NCI-H1105 treated with DMSO at 0.1 percent for 48 hours (cell line): ENCODE measurements at regions not wholly inside any gene's neighbourhood (a gene's known extent, or its start where the extent isn't known, plus 50 kb on each side); places are given as distances from the start of the nearest gene placed in this dataset.
"Not testable (repeated sequence)": the region's sequence is repeated elsewhere in the genome, so short reads cannot be mapped to it uniquely, and the experiment has no call there.

Experiments
- DNase-seq: peaks from one replicate; lab custom pipeline; 2025; lab: John Stamatoyannopoulos, UW

- DNase-seq = no peak
These were observed 89.0 kb downstream of the NAF1 start for GRCh38 chr4:163077680-163078079.

GRCh38 chr4:163072222-163072621 lies 94.5 kb downstream of the NAF1 start:
- DNase-seq = no peak

DNA sequence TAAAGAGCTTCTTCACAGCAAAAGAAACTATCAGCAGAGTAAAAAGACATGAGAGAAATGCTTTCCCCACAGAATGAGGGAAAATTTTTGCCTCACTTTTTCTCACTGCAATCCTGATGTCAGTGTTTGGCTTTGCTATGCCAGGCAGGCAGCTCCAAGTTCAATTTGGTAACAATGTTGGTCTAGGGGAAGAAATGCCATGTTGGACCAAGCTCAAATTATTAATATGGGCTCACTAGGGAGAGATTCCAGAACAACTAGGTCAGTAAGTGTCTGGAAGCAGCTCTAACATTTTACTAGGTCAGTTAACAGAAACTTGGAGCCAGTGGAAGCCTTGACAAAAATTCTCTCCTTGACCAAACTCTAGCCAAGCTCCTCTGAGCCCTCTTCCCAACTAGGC lies 95.4 kb downstream of the NAF1 start:
- DNase-seq = no peak

DNA sequence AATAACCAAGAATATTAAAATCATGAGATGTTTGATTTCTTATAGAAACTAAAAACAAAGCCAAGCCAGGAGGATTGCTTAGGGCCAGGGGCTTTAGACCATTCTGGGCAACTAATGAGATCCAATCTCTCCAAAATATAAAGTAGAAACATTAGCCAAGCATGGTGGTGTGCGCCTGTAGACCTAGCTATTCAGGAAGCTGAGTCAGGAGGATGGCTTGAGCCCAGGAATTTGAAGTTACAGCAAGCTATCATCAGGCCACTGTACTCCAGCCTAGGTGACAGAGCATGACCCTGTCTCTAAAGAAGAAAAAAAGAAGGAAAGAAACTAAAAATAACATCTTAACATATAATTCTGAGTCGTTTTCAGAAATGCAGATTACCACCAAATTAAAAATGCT lies 96.7 kb downstream of the NAF1 start:
- DNase-seq = no peak

DNA sequence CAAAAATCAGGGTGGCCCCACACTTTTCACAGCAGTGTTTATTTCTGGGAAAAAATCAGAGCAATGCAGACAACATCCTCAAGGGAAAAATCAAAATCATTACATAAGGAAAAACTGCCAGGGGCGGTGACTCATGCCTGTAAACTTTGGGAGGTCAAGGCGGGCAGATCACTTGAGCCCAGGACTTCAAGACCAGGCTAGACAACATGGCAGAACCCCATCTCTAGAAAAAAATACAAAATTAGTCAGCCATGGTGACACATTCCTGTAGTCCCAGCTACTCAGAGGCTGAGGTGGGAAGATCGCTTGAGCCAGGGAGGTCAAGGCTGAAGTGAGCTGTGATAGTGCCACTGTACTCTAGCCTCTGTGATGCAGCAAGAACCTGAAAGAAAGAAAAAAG lies 102.8 kb downstream of the NAF1 start:
- DNase-seq = no peak

GRCh38 chr4:163048447-163048846 lies 118.2 kb downstream of the NAF1 start:
- DNase-seq = no peak

DNA sequence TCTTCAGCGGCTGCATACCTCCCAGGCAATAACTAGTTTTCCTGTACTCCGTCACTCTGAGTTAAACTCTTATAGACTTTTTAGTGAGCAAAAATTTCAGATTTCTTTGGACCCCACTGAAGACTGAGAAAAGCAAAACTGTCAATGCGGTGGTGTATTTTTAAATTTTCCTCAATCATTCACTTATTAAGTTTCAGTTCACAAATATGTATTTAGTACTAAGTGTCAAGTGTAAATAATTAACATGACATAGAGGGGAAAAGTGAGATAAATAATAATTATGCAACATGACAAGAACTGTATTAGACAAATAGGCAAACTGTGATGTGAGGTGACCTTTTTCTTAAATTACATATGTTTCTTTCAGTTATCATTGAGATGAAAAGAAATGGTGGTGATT lies 124.4 kb downstream of the NAF1 start:
- DNase-seq = no peak

DNA sequence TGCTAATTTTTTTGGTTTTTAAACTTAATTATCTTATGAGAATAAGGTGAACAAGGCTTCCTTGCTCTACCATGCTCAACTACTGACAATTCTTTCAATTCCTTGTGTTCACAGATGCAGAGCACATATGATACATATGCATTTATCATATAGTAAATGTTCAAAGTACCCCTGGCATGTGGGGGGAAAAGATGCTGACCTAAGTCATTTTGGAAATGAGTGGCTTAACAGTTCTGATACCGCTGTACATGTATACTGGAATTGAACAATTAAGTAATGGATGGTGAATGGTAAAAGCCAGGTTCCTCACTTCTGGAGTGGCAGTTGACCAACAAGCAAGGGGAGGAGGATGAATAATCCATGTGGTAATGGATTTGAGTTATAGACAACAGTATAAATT lies 149.6 kb downstream of the NAF1 start:
- DNase-seq = no peak

GRCh38 chr4:163012816-163013215 lies 153.9 kb downstream of the NAF1 start:
- DNase-seq = no peak

DNA sequence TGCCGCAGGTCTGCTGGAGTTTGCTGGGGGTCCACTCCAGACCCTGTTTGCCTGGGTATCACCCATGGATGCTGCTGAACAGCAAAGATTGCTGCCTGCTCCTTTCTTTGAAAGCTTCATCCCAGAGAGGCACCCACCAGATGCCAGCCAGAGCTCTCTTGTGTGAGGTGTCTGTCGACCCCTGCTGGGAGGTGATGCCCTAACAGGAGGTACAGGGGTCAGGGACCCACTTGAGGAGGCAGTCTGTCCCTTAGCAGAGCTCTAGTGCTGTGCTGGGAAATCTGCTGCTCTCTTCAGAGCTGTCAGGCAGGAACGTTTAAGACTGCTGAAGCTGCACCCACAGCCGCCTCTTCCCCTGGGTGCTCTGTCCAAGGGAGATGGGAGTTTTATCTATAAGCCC lies 162.7 kb downstream of the NAF1 start:
- no peak for DNase-seq

GRCh38 chr4:162988530-162988929 lies 178.2 kb downstream of the NAF1 start:
- no peak for DNase-seq

GRCh38 chr4:162985131-162985530 lies 181.6 kb downstream of the NAF1 start:
- DNase-seq = no peak

DNA sequence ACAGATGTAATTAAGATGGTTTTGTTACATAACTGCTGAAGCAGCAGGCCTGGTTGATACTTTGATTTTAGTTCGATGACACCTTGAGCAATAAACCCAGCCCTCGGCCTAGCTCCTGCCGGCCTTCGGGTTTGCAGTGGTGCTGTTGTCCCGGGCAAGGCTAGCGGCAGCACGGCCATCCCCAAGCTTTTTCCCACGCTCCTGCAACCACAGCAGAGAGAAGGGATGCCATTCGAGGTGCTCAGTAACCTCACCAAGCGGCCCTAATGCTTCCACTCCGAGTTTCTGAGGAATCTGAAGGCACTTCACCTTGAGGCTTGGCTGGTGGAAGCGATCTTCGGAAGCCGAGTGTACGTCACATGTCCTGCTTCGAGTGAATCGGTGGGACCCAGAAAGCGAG lies 182.1 kb downstream of the NAF1 start:
- no peak for DNase-seq

DNA sequence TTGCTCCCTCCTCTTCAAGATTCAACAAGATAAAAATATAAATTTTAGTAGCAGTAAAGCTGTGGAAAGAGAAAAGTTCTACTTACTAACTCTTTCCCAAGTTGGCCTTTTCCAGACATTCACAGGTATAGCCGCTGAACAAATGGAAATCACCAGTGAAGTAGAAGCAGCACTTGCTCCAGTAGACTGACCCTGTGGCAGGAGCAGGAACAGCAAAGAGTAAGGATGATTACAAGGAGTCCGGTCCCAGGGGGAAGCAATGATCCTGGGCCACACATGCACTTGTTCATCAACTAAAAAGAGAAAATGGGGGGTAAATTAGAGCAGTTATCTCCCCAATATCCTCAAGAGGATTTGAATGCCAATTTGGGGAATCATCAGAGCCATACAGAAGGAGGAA lies 184.9 kb downstream of the NAF1 start:
- no peak for DNase-seq

GRCh38 chr4:162978398-162978797 lies 188.3 kb downstream of the NAF1 start:
- DNase-seq = no peak

GRCh38 chr4:162977788-162978187 lies 188.9 kb downstream of the NAF1 start:
- DNase-seq = no peak

- DNase-seq = no peak
These were observed 193.9 kb downstream of the NAF1 start for GRCh38 chr4:162972661-162973330.

GRCh38 chr4:162969194-162969593 lies 197.5 kb downstream of the NAF1 start:
- DNase-seq = no peak

DNA sequence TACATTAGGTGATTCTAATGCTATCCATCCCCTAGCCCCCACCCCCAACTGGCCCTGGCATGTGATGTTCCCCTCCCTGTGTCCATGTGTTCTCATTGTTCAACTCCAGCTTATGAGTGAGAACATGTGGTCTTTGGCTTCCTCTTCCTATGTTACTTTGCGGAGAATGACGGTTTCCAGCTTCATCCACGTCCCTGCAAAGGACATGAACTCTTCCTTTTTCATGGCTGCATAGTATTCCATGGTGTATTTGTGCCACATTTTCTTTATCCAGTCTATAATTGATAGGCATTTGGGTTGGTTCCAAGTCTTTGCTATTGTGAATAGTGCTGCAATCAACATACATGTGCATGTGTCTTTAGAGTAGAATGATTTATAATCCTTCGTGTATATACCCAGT lies 200.7 kb downstream of the NAF1 start:
- DNase-seq = not testable (repeated sequence)

DNA sequence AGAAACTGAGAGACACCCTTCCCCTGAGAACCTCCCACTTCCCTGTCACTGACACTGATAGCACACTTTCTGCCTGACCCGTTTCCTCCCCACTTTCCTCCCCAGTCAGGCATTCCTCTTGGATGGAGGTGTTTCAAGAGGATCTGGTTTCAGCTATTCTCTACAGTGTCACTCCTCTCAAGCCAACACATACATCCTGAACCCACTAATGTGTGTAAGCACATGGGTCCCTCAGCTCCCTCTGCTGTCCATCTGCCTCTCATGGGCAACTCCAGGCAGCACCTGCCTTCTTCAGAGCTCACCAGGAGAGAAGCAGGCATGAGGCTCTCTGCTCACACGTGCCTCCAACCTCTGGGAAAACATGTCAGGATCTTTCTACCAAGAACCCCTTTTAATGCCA lies 207.6 kb downstream of the NAF1 start:
- no peak for DNase-seq

DNA sequence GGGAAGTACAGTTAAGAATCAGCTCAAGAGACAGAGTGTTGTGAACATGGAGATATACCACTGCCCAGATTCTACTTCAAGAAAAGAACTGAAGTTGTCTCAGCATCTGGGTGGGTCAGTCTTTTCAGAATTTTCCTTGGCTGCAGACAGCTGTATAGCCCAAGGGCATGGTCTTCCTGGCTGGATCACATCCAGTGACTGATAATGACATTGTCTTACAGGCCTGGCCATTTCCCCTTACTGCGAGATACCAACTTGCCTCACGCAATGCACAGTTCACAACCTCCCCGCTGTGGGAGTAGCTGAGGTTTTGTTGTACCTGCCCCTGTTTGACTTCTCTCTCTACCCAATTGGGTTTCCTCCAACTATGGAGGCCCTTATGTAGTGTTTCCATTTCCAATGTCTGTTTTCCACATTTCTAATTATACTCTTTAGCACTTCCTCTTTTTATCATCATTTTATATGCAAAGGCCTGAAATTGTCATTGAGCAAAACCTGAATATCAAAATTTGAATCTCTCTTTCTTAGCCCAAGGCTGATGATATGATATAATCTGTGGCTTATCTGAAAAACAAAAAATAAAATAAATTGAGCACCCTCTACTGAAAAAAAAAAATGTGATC lies 209.1 kb downstream of the NAF1 start:
- no peak for DNase-seq

DNA sequence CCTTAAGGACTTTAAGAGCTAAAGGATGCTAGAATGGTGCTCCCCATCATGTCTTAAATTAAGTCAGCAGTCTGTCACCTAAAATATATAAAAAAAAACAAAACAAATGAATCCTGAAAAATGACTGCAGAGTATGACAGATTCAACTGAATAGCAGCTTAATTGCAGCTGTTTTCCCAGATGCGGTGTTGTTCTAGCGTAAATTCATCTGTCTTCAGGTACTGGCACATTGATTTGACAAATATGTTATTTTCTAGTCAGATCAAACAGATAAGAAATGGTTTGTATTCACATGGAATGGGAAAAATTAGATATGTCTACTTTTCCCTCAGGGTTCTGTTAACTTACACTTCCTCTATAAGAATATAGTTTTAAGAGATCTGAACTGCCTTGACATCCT lies 211.7 kb downstream of the NAF1 start:
- no peak for DNase-seq

GRCh38 chr4:162952232-162952631 lies 214.5 kb downstream of the NAF1 start:
- DNase-seq = no peak

GRCh38 chr4:162945713-162946112 lies 221.0 kb downstream of the NAF1 start:
- DNase-seq = no peak
